ENCODE measurements at regions not wholly inside any gene's neighbourhood (a gene's known extent, or its start where the extent isn't known, plus 50 kb on each side); places are given as distances from the start of the nearest gene placed in this dataset.

- no peak for TF ChIP-seq YY1 (IDR thresholded peaks at IDR 0.05; ENCODE audit: insufficient read depth, insufficient read length)
- no peak for TF ChIP-seq ZNF274 (IDR thresholded peaks at IDR 0.05; ENCODE audit: low read depth, low read length)
Observed at GRCh38 chr3:150107429-150108175, 136.9 kb upstream of the PFN2 start.

All from NT2/D1 (cell line).